NCI-H748 treated with DMSO at 0.1 percent for 48 hours (cell line): ENCODE measurements at regions not wholly inside any gene's neighbourhood (a gene's known extent, or its start where the extent isn't known, plus 50 kb on each side); places are given as distances from the start of the nearest gene placed in this dataset.

Experiments used
- DNase-seq: peaks from one replicate; lab custom pipeline; 2025; lab: John Stamatoyannopoulos, UW

DNA sequence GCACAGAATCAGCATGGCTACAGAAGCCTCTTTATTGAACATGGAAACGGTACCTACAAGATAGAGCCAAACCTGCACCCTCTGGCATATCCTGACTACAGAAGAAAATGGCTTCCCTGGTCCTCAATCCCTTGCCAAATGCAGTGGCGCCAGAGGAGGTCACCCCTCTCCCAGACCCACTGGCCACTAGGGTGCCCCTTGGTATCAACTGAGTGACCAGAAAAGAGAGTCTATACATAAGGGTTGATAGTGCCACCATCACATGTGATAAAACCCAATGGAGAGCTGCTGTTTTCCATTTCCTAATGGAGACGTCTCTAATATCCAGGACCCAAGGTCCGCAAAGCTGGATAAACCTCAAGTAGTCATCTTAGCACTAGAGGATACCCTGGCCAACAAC lies 52.7 kb upstream of the ALK start:
- DNase-seq: no peak

DNA sequence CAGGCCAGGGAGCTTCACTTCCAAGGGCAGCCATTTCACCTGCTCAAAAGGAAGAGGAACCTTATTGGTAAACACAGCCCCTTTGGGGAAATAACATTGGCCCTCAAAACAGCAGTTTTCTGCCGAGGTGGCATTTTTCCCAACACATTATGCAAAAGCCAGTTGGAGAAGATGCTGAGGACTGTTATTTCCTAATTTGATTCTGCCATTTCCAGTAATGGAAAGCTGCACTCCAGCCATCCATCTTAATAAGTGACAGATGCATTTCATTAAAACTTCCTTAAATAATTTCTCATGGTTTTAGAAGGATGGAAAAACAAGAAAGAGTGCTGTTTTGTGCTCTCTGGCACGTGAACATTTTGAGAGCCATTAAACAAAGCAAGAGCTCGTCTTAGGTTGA lies 55.9 kb upstream of the ALK start:
- no peak for DNase-seq

DNA sequence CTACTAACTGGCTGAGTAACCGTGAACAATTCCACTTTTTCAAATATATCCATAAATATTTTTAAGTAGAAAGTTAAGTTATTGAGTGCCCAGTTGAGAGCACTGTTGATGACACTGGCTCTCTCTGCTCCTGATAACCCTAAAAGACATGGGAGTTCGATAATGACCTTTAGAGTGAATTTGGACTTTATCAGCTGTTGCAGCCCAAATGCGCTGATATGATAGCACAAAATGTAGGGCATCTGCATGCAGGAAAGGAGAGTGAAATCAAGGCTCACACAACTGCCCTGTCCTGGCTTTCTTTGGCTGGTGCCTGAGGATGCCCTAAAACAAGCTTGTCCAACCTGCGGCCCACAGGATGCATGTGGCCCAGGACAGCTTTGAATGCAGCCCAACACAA lies 60.0 kb upstream of the ALK start:
- DNase-seq: no peak

DNA sequence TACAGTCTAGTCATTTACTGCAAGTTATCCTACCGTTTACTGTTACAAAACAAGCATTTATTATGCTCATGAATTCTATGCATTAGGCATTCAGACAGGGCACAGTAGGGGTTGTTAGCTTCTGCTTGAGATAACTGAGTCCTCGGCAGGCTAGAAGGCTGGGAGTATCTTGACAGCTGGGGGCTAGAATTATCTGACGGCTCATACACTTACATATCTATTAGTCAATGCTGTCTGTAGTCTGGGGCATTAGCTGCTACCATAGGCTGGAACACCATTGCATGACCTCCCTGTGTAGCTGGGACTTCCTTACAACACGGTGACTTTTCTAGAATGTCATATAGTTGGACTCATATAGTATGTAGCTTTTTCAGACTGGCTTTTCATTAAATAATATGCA lies 61.9 kb upstream of the ALK start:
- DNase-seq: no peak

DNA sequence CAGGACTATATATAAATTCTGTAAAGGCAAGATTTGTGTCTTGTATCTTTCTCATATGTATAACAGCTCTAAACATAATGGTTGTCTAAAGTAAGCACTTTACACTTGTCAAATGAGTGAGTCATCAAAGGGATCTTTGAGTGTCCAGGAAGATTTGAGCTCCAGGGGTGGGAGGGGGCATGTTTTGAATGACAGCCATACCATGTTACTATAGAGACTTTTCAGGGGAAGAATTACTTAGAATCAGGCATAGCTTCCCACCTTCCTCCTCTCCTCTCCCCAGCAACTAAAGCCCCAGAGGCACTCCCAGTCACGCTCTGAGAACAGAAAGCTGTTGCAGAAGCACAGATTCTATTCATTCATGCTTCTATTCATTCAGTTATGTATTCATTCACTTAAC lies 65.8 kb upstream of the ALK start:
- no peak for DNase-seq

DNA sequence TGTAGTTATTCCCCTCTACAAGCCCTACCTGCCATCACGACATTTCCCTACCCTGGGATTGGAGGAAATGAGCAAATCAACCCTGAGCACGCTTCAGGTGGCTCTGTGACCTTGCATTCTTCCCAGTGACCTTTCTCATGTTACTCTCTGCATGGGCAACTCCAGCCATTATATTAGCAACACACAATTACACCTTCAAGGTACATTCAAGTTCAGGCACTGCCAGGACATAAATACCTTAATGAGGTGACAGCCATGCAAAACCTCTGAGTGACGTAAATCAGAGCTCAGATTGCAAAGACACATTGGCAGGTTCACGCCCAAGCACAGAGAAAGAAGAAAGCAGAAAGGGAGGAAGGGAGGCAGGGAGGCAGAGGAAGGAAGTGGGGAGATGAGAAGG lies 68.7 kb upstream of the ALK start:
- DNase-seq: no peak

DNA sequence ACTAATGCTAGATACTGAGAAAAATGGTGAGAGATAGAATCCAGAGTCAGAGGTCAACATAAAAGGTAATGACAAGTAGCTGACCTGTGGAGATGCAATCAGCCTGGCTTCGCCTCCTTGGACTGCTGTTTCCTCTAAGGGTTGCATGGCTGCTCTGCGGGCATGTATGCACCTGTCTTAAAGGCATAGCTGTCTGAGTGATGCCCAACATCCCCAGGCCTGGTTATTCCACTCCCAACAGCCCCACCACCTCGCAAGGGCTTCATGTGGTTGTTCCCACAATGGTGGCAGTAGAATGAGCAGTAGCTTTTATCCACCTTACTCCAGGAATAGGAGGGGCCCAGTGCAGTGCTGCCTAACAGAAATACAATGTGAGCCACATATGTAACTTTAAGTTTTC lies 69.7 kb upstream of the ALK start:
- no peak for DNase-seq

DNA sequence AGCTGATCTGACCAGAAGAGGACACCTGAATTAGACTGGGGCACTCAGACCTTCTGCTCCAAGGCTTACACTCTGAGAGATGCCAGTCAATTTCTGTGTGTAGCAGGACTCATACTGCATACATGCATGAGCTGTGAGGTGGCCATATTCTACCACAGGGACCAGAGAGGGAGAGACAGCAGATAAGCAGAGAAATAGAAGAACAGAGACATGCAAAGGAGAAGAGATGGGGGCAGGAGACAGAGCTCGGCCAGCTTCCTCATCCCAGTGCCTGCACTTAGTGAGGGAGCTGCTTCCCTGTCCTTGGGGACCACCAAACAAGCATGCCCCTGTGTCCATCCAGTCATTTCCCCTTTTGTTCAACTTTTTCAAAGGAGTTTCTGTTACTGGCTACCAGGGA lies 73.9 kb upstream of the ALK start:
- no peak for DNase-seq

DNA sequence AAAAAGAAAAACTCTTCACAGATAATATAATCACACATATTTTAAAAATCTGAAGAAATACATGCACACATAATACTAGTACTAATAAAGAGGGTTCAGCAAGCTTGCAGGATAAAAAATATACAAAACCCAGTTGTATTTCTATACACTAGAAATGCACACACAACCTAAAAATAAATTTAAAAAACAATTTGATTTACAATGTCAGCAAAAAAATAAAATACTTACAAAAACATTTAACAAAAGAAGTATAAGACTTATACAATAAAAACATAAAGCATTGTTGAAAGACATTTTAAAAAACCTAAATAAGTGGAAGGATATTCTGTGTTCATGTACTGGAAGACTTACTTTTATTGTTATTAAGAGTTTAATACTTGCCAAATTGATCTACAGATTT lies 81.7 kb upstream of the ALK start:
- DNase-seq: no peak

DNA sequence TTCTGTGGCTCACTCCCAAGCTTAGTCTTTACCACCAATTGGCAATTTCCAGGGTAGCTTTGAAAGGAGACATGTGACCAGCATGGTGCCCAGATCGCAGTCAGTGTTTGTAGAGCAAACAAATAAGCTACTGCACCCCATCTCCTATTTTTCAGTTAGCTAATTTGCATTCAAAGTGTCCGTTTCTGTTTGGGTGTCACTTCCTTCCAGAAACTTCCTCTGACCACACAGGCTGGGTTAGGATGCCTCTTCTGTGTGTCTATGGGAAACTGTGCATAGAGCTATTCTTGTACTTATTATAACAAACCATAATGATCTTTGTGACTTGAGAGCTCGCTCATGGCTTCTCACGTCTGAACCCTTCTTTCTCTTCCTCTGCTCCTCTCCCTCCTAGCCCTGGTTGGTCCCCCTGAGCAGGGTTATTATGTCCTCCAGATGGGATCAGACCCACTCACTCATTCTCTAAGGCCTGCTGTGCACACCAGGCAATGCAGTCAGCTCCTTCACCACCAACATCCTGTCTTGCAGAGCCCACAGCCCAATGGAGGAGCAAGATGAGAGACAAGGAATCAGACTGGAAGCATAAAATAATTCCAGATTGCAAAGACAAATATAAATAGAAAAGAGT lies 101.2 kb upstream of the ALK start:
- DNase-seq: no peak

DNA sequence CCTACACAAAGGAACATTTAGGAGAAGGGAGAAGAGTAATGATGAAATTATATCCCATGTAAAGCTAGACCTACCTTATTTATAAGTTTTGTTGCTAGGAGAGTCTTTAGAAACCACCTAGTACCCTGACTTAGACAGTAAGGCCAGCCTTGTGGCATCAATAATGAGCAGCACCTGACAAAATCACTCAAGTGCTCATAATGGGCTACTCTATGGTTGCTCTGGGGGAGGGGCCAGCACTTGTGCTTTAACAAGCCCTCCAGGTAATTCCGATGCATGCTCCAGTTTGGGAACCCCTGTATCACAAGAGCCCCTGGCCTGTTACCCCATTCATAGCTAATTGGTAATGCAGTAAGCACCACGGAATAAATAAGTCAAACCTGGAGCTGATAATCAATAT lies 102.9 kb upstream of the ALK start:
- no peak for DNase-seq

DNA sequence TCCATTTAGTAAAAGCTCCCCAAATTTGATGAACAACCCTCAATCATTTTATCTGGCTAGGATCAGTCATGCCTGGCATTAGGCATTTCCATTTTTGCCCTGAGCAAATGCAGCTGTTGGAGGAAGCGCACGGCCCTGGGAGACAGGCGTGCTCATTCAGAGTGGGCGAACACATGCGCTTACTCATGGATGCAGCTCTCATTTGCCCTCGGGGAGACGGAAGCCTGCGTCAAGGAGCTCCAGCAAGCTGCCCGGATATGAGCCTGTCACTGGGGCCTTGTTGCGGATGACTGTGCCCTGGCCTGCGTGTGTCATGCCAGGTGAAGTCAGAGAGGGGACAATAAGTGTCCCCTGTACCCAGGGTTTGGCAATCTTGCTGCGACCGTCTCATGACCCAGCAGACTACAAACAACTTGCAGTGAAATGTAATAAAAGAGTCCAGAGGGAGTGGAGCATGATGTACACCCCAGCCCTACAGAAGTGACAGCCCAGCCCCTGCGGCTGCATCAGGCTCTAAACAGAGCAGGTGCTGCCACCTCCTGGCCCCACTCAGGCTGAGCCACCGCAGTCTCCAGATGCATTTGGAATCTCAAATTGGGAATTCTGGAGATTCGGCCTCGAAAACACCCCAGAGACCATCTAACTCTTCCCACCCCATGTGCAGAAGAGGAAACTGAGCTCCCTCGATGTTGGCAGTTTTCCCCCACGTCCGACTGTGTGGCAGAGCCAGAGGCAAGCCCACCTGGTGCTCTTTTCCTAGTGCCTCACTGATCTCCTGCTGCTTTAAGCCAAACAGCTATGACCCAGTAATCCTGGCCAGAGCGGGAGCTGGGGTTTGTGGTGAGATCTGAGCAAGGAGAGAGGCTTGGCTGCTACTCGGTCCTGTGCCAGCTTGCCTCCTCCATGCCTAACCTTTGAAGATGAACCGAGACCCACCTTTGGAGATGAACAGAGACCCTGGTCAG lies 105.0 kb upstream of the ALK start:
- DNase-seq: no peak

DNA sequence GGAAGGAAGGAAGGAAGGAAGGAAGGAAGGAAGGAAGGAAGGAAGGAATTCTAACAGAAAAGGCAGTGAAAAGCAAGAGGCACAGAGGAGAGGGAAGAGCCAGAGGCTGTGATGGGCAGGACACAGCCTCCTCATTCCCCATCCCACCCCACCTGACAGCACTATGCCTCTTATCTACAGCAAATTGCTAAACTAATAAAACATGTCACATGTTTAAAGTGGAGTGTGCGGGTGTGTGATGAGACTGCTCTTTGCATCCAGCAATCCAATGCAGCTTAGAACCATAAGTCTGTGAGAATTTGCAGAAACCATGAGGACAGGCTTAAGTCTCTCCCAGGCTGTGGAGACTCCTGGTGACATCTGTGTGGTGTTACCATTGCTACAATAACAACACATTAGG lies 108.4 kb upstream of the ALK start:
- no peak for DNase-seq

DNA sequence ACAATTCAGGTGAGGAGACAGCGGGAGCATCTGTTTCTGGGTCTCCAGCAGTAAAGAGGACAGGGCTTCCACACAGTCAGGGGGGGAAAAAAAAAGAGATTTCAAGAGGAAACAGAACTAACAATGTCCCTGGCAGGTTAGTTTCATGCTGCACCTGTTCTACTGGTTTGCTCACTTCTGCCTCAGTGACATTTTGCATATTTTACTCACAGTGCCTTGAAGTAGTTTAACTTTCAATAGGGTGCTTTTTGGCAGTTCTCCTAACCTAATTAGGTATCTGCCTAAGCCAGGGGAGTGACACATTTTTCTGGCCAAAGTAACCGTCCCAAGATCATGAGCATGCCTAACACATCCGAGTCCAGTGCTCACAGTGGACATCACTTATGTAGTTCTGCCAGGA lies 109.0 kb upstream of the ALK start:
- DNase-seq: no peak

DNA sequence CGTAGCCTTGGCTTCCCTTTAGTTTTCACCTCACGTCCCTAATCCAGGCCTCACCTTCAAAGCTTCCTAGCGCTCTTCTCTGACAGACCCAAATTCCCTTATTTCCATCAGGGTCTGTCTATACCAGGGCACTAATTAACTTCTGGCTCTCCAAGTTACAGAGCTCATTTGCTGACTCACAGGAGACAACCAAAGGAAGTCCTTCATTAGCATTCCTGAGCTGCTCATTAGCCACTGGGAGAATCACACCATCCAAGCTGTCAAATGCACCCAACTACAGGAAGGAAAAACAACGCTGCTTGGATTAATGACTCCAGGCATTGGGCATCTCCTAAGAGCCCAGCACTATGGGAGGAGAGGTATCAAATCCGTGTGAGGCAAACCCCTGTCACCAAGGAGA lies 109.8 kb upstream of the ALK start:
- DNase-seq: no peak

DNA sequence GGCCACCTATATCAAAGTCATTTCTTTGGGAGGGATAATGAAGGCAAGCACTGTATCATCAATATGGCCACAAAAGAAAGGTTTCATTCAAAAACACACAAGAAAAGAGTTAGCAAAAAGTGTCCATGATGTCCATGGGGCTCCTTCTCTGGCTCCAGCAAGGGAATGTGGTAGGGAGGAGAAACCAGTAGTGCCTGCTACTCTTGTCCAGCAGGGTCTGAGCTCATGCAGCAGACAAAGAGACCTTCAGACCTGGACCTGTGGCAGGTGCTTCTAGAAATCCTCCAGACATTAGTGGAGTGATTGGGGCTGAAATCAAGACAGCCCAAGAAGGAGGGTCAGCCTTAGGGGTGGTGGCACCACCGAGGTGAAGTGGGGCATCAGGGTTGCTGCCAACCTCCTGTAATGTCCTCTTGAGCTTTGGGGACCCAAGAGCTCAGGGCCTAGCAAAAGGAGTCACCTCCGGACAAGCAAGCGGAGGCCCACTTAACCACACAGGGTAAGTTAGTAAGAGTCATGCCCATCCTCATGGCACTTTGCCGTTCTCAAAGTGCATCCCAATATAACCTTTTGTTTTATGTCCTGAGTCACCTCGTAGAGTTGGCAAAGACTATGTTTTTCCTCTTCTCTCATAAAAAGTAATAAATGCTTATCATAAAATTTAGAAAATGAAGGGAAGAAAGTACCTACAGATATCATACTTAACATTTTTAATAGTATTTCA lies 112.6 kb upstream of the YPEL5 start:
- no peak for DNase-seq

DNA sequence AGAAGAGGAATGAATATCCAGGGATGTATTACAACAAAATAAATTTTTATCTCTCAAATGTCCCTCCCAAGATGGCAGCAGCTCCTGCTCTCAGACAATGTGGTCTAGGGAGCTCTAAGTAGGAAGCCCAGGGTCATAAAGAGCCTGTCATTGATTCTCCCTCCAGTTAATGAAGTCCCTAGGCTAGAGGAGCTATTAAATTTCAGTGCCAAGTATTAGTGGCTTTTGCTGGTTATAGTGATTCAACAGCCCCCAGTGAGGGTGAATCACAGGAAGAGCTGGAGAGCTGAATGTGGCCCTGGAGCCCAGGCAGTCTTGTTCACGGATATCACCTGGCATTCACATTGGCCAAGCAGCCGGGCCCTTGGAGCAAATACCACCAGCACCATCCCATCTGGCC lies 109.8 kb upstream of the YPEL5 start:
- no peak for DNase-seq

DNA sequence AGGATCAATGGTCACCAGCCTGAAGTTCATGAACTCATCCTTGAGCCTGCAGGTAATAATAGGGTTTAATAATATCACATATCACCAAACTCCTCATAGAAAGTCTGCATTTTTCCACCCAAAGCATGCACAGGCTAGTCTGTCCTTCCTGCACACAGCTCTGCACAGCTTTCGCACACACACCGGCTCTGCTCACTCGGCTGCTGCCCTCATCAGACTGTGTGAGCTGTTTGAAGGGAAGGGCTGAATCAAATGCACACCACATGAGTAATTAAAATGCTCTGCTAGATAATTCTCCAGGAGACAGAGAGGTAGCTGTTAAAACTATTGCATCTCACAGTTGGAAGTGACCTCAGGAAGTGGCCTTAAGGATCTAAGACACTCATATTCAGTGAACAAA lies 108.4 kb upstream of the YPEL5 start:
- DNase-seq: no peak

DNA sequence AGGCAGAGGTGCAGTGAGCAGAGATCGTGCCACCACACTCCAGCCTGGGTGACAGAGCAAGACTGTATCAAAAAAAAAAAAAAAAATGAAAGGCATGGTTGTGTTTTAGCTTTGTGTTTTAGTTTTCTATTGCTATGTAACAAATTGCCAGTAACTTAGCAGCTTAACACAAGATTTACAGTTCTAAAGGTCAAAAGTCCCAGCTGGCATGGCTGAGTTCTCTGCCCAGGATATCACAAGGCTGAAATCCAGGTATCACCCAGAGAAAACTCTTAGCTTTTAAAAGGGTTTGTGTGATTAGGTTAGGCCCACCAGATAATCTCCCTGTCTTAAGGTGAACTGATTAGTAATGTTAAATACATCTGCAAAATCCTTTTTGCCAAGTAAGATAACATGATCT lies 107.7 kb upstream of the YPEL5 start:
- DNase-seq: no peak

DNA sequence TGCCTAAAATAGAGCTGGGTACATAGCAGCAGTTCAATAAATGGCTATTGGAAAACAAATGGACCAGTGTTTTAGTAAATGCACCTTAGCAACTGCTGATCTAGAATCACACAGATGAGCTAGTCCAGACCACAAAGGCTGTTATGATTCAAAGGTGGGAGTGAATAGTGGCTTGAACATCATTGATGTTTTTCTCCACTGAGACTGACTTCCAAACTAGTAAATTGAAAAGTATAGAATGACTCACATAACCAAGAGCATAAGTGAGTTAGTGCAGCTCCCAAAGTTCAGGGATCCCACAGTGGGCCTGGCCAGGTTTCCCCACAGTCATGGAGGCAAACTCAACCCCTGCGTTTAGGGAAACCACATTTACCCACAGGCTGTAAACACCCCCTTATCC lies 106.7 kb upstream of the YPEL5 start:
- DNase-seq: no peak

DNA sequence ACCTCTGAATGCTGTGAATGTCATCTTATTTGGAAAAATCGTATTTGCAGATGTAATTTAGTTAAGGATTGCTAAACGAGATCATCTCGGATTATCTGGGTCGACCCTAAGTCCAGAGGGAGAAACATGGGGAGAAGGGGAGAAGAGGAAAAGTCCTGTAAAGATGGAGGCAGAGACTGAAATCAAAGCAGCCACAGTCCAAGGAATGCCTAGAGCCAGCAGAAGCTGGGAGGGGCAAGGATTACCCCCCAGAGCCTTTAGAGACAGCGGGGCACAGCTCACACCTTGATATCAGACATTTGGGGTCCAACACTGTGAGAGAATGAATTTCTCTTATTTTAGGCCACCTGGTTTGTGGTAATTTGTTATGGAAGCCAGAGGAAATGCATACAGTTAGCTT lies 104.9 kb upstream of the YPEL5 start:
- no peak for DNase-seq

DNA sequence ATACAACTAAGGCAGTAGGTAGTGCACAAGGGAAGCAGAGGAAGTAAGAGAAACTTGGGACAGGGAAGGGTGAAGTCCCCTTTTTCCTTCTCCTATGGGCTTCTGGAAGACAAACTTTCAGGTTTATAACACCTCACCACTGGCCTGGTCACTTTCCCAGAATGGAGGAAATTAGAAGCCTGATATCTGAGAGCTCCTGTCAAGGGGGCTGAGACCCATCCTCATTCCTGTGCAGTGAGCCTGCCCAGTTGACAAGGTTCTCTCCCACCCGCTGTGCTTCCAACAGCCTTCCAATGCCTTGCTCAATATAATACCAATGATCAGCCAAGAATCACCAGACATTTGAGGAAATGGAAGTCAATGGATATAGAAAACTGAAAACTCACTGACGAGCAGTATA lies 100.4 kb upstream of the YPEL5 start:
- no peak for DNase-seq

DNA sequence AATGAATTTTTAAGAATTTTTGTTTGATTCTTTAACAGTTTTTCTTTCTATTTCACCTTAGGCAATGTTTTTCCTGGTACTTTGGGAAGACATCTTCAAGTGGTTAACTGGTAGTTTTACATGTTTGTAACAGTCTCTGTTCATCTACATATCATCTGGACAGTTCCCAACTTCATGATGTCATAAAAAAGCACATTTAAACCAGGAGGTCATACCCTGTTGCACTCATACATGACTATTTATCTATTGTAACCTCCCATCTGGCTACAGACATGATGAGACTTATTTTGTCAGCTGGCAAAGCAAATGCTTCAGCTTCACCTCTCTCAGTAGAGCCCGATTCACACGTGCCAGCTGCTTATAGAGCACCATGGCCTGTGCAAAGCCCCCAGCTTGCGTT lies 99.8 kb upstream of the YPEL5 start:
- no peak for DNase-seq
